ENCODE measurements at regions not wholly inside any gene's neighbourhood (a gene's known extent, or its start where the extent isn't known, plus 50 kb on each side); places are given as distances from the start of the nearest gene placed in this dataset.

DNA sequence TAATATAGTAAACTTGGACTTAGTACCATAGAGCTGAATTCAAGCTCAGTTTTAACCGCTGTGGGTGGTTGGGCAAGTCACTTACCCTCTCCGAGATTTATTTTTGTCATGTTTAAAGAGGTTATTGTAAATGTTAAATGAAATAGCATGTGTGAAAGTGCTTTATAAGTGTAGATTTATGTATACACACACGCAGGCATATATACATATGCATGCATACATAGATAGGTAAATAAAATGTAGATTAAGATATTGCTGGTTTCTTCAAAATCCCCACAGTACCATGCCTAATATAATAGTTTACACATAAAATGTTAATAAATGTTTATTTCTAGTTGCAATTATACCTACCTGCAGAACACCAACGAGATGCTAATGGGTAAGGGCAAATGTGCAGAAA lies 164.5 kb upstream of the EGFLAM start:
- no peaks in the 10 kb centered on the region for H3K79me2 ChIP-seq (ENCODE audit: low read depth)
- H3K4me3 ChIP-seq: no peak overlapping the region
- no peaks in the 10 kb centered on the region for H3F3A ChIP-seq (ENCODE audit: insufficient read depth, low read depth)
- no peaks in the 10 kb centered on the region for H3K9me3 ChIP-seq (ENCODE audit: insufficient read depth, low read depth)
- H3K4me2 ChIP-seq: no peak overlapping the region
- POLR2A ChIA-PET (ENCODE audit: unreplicated experiment): interaction anchor here (0.6 kb wide), 1 partner anchor 64 kb away, joined by 4 read pairs; no protein-coding TSS in a partner anchor
- TF ChIP-seq, protein P1, sequence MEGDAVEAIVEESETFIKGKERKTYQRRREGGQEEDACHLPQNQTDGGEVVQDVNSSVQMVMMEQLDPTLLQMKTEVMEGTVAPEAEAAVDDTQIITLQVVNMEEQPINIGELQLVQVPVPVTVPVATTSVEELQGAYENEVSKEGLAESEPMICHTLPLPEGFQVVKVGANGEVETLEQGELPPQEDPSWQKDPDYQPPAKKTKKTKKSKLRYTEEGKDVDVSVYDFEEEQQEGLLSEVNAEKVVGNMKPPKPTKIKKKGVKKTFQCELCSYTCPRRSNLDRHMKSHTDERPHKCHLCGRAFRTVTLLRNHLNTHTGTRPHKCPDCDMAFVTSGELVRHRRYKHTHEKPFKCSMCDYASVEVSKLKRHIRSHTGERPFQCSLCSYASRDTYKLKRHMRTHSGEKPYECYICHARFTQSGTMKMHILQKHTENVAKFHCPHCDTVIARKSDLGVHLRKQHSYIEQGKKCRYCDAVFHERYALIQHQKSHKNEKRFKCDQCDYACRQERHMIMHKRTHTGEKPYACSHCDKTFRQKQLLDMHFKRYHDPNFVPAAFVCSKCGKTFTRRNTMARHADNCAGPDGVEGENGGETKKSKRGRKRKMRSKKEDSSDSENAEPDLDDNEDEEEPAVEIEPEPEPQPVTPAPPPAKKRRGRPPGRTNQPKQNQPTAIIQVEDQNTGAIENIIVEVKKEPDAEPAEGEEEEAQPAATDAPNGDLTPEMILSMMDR (conservative IDR thresholded peaks at IDR 0.05): no peak
- no peak for TF ChIP-seq EZH2 (IDR thresholded peaks at IDR 0.05; ENCODE audit: low read depth)
- H4K20me1 ChIP-seq (ENCODE audit: insufficient read depth): no peaks in the 10 kb centered on the region
- no peaks in the 10 kb centered on the region for H3K9me2 ChIP-seq (ENCODE audit: insufficient read depth)
- BruUV-seq (replicated peaks): no TSS peak
- peaks cover 44% of the 10 kb centered on the region for H3K27me3 ChIP-seq (ENCODE audit: insufficient read depth, low read depth)
- DNase-seq: no peak
- no peaks in the 10 kb centered on the region for H3K36me3 ChIP-seq (ENCODE audit: low read depth)
- intact Hi-C loops (cut with micrococcal nuclease; ENCODE audit: unreplicated experiment): no loop called here
- H3K27ac ChIP-seq: no peak overlapping the region
- no peaks in the 10 kb centered on the region for H3K4me1 ChIP-seq (replicated peaks; ENCODE audit: insufficient read depth)
- H2AFZ ChIP-seq: no peak overlapping the region
- CTCF ChIA-PET: no interaction called here

DNA sequence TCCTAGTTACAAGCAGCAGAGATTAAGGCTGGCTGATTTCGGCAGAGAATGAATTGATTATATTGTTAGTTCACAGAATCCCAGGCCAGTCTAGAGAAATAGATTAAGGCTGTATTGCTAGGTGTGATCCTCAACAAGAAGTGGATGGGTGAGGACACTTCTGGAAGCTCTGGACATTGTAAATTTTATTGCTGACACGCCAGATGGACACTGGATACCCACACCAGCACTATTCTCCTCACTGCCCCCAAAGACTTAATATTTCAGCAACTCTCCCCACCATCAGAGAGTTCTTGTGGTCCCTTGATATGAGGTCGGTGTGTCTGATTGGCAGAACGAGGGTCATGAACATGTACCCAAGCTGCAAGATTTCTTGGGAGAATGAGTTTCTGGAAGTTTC lies 171.6 kb upstream of the EGFLAM start:
- ChIA-PET POLR2A (ENCODE audit: unreplicated experiment) (no interaction called here), CTCF (no interaction called here)
- no TSS peak for BruUV-seq (replicated peaks)
- Histone ChIP-seq H3F3A (ENCODE audit: insufficient read depth, low read depth) (no peaks in the 10 kb centered on the region), H2AFZ (no peak overlapping the region), H3K4me1 (replicated peaks; ENCODE audit: insufficient read depth) (no peaks in the 10 kb centered on the region), H3K36me3 (ENCODE audit: low read depth) (no peaks in the 10 kb centered on the region), H3K27me3 (ENCODE audit: insufficient read depth, low read depth) (peaks cover 46% of the 10 kb centered on the region; the same call in 1 of the 2 replicates), H3K79me2 (ENCODE audit: low read depth) (no peaks in the 10 kb centered on the region), H3K9me3 (ENCODE audit: insufficient read depth, low read depth) (no peaks in the 10 kb centered on the region), H3K4me2 (no peak overlapping the region), H4K20me1 (ENCODE audit: insufficient read depth) (no peaks in the 10 kb centered on the region), H3K27ac (no peak overlapping the region), H3K4me3 (no peak overlapping the region), H3K9me2 (ENCODE audit: insufficient read depth) (no peaks in the 10 kb centered on the region; the same call in 1 of the 2 replicates)
- intact Hi-C loops (cut with micrococcal nuclease; ENCODE audit: unreplicated experiment): no loop called here
- DNase-seq: no peak
- TF ChIP-seq EZH2 (IDR thresholded peaks at IDR 0.05; ENCODE audit: low read depth): no peak
- TF ChIP-seq, protein P1 (conservative IDR thresholded peaks at IDR 0.05): no peak

DNA sequence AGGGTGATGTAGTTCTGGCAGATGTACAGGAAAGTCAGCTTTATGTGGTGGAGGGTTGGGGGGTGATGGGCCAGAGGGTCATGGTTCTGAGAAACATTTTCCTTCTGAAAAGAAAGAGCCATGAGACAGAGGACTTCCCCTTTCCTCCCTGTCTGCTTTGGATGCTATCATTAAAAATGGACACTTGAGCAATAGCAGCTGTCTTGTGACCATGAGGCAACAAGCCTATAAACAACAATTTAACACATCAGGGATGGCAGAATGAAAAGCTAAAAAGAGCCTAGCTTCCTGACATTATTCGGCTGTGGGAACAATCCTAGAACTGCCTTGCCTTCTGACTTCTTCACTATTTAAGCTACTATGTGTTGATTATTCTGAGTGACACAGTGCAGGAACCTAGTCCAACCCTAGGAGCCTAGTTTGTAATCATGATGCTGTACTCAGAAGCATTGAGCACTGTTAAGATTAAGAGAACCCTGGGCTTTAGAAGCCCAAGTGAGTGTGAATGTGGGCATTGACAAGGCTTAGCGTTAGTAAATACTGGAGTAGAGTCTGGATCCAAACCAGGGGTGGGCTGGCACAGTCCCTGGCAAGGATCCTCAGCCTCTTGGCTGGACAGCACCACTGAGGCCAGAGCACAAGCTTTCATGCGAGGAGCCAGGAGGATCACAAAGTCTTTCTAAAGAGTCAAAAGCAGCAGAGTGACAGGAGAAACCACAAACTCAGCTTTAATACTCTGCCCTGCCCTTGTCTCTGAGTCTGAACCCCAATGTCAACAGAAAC lies 178.5 kb upstream of the EGFLAM start:
- POLR2A ChIA-PET (ENCODE audit: unreplicated experiment): no interaction called here
- CTCF ChIA-PET: no interaction called here
- Histone ChIP-seq H3K4me3 (no peak overlapping the region), H3K79me2 (ENCODE audit: low read depth) (no peaks in the 10 kb centered on the region), H3K27ac (no peak overlapping the region), H3K27me3 (ENCODE audit: insufficient read depth, low read depth) (peaks cover 25% of the 10 kb centered on the region), H3K4me1 (replicated peaks; ENCODE audit: insufficient read depth) (peaks cover 4% of the 10 kb centered on the region; the same call in 1 of the 2 replicates), H3K36me3 (ENCODE audit: low read depth) (no peaks in the 10 kb centered on the region), H3K4me2 (no peak overlapping the region), H2AFZ (no peak overlapping the region), H4K20me1 (ENCODE audit: insufficient read depth) (no peaks in the 10 kb centered on the region), H3F3A (ENCODE audit: insufficient read depth, low read depth) (no peaks in the 10 kb centered on the region), H3K9me2 (ENCODE audit: insufficient read depth) (no peaks in the 10 kb centered on the region), H3K9me3 (ENCODE audit: insufficient read depth, low read depth) (no peaks in the 10 kb centered on the region)
- no peak for TF ChIP-seq EZH2 (IDR thresholded peaks at IDR 0.05; ENCODE audit: low read depth)
- TF ChIP-seq, protein P1 (conservative IDR thresholded peaks at IDR 0.05): no peak
- DNase-seq: no peak
- intact Hi-C loops (cut with micrococcal nuclease; ENCODE audit: unreplicated experiment): no loop called here
- no TSS peak for BruUV-seq (replicated peaks)

Measured in PC-9 (cell line).